Heart right ventricle (tissue), 16 donors: ENCODE measurements at regions not wholly inside any gene's neighbourhood (a gene's known extent, or its start where the extent isn't known, plus 50 kb on each side); places are given as distances from the start of the nearest gene placed in this dataset.
"Not testable (repeated sequence)": the region's sequence is repeated elsewhere in the genome, so short reads cannot be mapped to it uniquely, and the experiment has no call there.

Source experiments
- ATAC-seq, 8 donors: fragments of 200-7000 bp; cut with Tn5 transposase; one replicate each; pipeline ENCODE4 v1.9.1; 2020; ENCODE audit warnings: mild to moderate bottlenecking in 8 of 8, moderate library complexity in 8 of 8, moderate number of reproducible peaks in 1 of 8
- DNase-seq, 2 donors: peaks; one replicate each; pipeline ENCODE4 v3.0.0-alpha.2; 2020
- H3K27ac ChIP-seq, 10 donors: fragments of 200-600 bp; sonication (generic) in 2 of 10; one replicate each; pipeline versions ENCODE4 v1.5.0 to v1.8.0; 2020 to 2022; ENCODE audit warnings: mild to moderate bottlenecking in 3 of 10
- H3K27me3 ChIP-seq, 7 donors: fragments of 200-600 bp; one replicate each; pipeline ENCODE4 v1.8.0; 2021 to 2022; ENCODE audit warnings: mild to moderate bottlenecking in 2 of 7
- H3K36me3 ChIP-seq, 9 donors: fragments of 200-600 bp; sonication (generic) in 1 of 9; one replicate each; pipeline versions ENCODE4 v1.5.0 to v1.8.0; 2020 to 2022; ENCODE audit warnings: mild to moderate bottlenecking in 2 of 9
- H3K4me1 ChIP-seq, 9 donors: fragments of 200-600 bp; sonication (generic) in 1 of 9; one replicate each; pipeline versions ENCODE4 v1.5.0 to v1.8.0; 2020 to 2022; ENCODE audit warnings: mild to moderate bottlenecking in 4 of 9
- H3K4me3 ChIP-seq, 10 donors: fragments of 200-600 bp; sonication (generic) in 2 of 10; one replicate each; pipeline versions ENCODE4 v1.5.0 to v1.8.0; 2020 to 2022; ENCODE audit warnings: mild to moderate bottlenecking in 7 of 10, moderate library complexity in 2 of 10
- H3K9me3 ChIP-seq, 11 donors: fragments of 200-600 bp in 10 of 11; sonication (generic) in 2 of 11; one replicate each; pipeline versions ENCODE4 v1.5.0 to v1.8.0; 2013 to 2022; ENCODE audit warnings: mild to moderate bottlenecking in 2 of 11, control low read depth in 1 of 11, moderate library complexity in 1 of 11
- WGBS, 2 donors: extraction: QIAGEN DNeasy Blood & Tissue Kit; methylation state at CpG; one replicate each; pipeline ENCODE4 v1.1.7; 2013; ENCODE audit warnings: inconsistent platforms in 1 of 2; 5-methylcytosine and 5-hydroxymethylcytosine counted together
- intact Hi-C, 10 donors: fragments of 100-400 bp; cut with DNase I; formaldehyde crosslinking; loops; one replicate each; pipeline versions ENCODE4 v1.11.1 to v1.14.2; 2022
- donor health status: Arrhythmogenic right ventricular cardiomyopathy.
- donor health status: ischemic (EF 13 %, LVEDD 7.1; RV severe dilation, severe dysfunction).
- donor health status: healthy with polysubstance abuse.
- donor health status: DM: no; HTN: yes; CAD: no.
- donor health status: DM: no; HTN: no; CAD: no.
- donor health status: ischemic (EF 25% LVEDD 6.9; RV normal size, moderate dysfunction).
- donor health status: ischemic (EF 25% LVEDD 5.7; RV mildly dilated, moderate dysfunction).
- donor health status: healthy.
- donor health status: DM: yes; HTN: yes; CAD: no.
- donor health status: Ischemic cardiomyopathy.
- donor health status: ischemic (EF 35%, LVEDD 5.7; RV mildly dilated, moderate dysfunction).
- donor health status: nonischemic (EF 11% LVEDD 7.7; RV severe dilation, severe dysfunction).
- donor health status: DM: yes; HTN: yes; CAD: no.
- donor health status: PGD.
- donor health status: ischemic (EF 29% LVEDD 5.4; RV normal size, mild dysfunction).
- donor health status: nonischemic (EF 23%, LVEDD 6.1; RV moderate dilation, normal function).

DNA sequence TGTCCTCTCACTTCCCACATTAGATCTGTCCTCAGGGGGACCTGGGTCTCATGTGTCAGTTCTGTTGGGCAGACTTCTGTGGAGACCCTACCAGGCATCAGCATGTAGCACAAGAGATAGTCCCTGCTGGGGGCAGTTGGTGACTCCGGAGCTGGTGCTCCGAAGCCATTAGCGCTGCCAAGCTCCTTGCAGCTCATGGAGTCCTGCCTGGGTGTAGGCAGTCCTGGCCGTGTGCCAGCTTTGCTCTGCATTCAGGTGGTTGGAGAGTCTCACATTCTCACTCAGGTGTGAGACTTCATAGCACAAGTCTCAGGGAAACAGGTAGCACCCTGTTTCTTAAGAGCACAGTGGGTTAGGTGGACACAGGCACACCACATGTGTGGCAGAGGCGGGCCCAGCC, 202.3 kb downstream of the LIPI start:
- H3K9me3 ChIP-seq, H3K4me3 ChIP-seq, H3K27ac ChIP-seq, H3K36me3 ChIP-seq, H3K27me3 ChIP-seq, intact Hi-C loops, H3K4me1 ChIP-seq, ATAC-seq, DNase-seq: not testable (repeated sequence)
- WGBS, 2 donors = 82 to 85% methylated on average over 5 of the region's 5 CpGs

DNA sequence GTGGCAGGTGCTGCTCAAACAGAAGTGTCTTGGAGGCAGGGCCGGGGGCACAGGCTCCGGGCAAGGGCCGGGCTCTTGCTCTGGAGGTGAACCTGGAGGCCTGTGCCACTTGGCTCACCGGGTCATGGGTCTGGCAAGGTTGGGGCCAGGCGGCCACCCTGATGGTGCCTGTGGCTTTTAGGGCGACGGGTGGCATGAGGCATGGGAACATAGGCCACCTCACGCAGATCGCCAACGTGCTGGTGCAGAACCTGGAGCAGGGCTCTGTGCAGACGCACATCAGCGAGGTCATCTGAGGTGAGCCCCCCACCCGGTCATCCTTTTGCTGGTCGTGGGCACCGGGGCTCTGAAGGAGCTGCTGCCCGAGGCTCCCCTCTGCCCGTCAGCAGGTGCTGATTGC, 202.7 kb downstream of the LIPI start:
- H3K4me3 ChIP-seq, H3K27me3 ChIP-seq, H3K36me3 ChIP-seq, H3K4me1 ChIP-seq, ATAC-seq, H3K9me3 ChIP-seq, DNase-seq, intact Hi-C loops, H3K27ac ChIP-seq: not testable (repeated sequence)
- WGBS, 2 donors = 91 to 92% methylated on average over 16 to 17 of the region's 17 CpGs

- H3K4me1 ChIP-seq, H3K27me3 ChIP-seq, H3K27ac ChIP-seq, DNase-seq, H3K4me3 ChIP-seq, intact Hi-C loops, ATAC-seq, H3K36me3 ChIP-seq, H3K9me3 ChIP-seq: not testable (repeated sequence)
- WGBS, 2 donors = 83 to 92% methylated on average over 6 of the region's 7 CpGs
Observed at GRCh38 chr21:14006144-14006543, 204.6 kb downstream of the LIPI start.

DNA sequence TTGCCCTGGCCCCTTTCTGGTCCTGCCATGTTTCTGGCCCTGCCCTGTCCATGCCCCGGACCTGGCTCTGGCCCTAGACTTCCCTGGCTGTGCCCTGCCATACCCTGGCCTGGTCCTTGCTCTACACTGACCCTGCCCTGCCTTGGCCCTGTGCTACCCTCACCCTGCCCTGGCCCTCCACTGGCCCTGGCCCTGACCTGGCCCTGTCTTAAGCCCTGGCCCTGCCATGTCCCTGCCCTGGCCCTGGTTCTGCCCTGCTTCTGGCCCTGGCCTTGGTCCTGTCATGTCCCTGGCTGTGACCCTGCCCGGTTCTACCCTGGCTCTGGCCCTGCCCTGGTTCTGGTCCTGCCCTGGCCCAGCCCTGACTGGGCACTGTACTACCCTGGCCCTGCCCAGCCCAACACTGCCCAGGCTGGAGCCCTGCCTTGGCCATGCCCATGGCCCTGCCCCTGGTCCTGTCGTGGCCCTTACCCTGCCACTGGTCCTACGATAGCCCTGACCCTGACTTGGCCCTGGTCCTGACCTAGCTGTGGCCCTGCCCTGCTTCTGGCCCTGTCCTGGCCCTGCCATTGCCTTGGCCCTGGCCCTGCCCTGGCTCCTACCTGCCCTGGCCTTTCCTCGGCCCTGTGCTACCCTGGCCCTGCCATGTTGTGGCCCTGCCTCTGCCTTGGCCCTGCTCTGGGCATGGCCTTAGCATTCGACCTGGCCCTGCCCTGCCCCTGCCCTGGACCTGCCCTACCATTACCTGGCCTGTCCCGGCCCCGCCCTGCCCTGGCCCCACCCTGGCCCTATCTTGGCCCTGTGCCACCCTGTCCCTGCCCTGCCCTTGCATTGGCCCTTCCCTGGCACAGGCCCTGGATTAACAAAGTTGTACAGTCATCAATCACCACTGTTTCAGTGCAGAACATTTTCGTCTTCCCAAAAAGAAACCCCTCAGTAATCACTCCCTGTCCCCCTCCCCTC, 223.5 kb downstream of the LIPI start:
- H3K27ac ChIP-seq, H3K36me3 ChIP-seq, H3K4me3 ChIP-seq, DNase-seq, H3K4me1 ChIP-seq, H3K27me3 ChIP-seq, intact Hi-C loops, H3K9me3 ChIP-seq: not testable (repeated sequence)
- ATAC-seq = peak in 7 of 8 donors; percentile 17 to 61 (median 33)
- 73 to 78% methylated on average over 7 to 8 of the region's 9 CpGs for WGBS, 2 donors

DNA sequence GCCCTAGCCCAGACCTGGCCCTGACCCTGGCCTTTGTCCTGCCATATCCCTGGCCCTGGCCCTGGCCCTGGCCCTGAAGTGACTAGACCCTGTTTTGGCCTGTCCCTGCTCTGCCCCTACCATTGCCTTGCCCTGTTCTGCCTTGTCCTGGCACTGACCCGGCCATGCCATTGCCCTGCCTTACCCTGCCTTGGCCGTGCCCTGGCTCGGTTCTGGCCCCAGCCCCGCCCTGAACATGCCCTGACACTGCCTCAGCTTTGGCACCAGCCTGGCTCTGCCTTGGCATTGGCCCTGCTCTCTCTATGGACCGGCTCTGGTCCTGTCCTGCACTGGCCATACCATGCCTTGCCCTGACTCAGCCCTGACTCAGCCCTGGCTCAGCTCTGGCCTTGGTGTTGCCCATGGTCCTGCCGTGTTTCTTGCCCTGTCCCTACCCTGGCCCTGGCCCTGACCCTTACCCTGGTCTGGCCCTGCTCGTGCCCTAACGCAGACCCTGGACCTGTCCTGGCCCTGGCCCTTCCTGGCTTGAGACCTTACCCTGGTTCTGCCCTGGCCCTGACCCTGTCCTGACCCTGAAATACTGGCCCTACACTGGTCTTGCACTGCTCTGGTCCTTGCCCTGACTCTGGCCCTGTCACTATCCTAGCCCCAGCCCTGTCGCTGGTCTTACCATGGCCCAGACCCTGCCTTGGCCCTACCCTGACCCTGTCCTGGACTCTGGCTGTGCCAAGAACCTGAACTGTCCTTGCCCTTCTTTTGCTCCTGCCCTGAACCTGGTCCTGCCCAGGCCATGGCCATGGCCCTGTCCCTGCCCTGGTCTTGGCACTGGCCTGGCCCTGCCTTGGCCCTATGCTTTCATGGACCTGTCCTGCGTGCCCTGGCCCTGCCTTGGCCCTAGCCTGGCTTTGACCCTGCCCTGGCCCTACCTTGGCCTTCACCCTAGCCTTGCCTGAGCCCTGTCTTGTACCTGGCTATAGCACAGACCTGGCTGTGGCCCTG, 224.6 kb downstream of the LIPI start:
- H3K27ac ChIP-seq, H3K36me3 ChIP-seq, H3K9me3 ChIP-seq, DNase-seq, intact Hi-C loops, H3K4me3 ChIP-seq, H3K4me1 ChIP-seq, H3K27me3 ChIP-seq: not testable (repeated sequence)
- WGBS, 2 donors = 84 to 86% methylated on average over 10 of the region's 10 CpGs
- ATAC-seq = peak in 4 of 8 donors; percentile 14 to 48 (median 26)

- 63 to 73% methylated on average over 7 to 8 of the region's 9 CpGs for WGBS, 2 donors
- H3K4me3 ChIP-seq, H3K36me3 ChIP-seq, intact Hi-C loops, H3K9me3 ChIP-seq, H3K4me1 ChIP-seq, DNase-seq, H3K27ac ChIP-seq, H3K27me3 ChIP-seq: not testable (repeated sequence)
- peak in 4 of 8 donors; percentile 17 to 37 (median 28) for ATAC-seq
Observed at GRCh38 chr21:13985137-13985864, 225.5 kb downstream of the LIPI start.

- H3K27me3 ChIP-seq, H3K4me1 ChIP-seq, H3K9me3 ChIP-seq, ATAC-seq, H3K27ac ChIP-seq, H3K4me3 ChIP-seq, DNase-seq, intact Hi-C loops, H3K36me3 ChIP-seq: not testable (repeated sequence)
- 84 to 94% methylated on average over 2 to 5 of the region's 5 CpGs for WGBS, 2 donors
Observed at GRCh38 chr21:13984728-13985127, 226.0 kb downstream of the LIPI start.

DNA sequence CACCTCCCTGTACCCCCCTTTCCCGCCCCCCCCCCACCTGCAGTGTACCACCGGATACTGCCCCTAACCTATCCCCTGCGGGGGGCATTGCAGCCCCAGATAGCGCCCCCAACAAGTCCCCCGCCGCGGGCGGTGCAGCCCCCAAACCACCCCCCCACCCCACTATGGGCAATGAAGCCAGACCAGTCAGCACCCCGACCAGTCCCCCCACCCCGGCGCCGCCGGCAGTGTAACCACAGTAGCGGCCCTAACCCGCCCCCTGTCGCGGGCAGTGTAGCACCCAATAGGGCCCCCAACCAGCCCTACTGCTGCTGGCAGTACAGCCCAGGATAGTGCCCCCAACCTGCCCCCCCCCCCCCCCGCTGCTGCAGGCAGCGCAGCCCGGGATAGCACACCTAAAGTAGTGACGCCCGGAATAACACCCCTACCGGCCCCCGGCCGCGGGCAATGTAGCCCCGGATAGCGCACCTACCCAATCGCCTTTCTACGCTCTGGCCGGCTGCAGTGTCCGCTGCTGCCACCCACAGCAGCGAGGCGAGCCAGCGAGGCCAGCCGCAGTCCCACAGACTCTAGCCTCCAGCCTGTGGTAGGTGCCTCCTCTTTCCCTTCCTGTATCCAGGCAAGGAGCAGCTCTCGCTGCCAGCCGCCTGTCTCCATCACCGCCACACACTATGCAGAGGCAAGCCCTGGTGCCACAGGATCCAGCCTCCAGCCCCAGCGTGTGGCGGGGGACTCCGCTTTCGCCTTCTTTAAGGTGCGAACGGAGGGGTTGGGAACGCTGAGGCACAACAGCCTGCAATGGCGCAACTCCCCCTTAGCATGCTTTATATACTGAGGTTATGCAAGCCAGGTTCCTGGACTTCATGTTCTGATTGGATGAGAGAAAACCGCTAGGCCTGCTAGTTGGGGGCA, 229.3 kb downstream of the LIPI start:
- DNase-seq, H3K27me3 ChIP-seq, H3K36me3 ChIP-seq, intact Hi-C loops, H3K4me3 ChIP-seq, H3K27ac ChIP-seq, H3K9me3 ChIP-seq, H3K4me1 ChIP-seq, ATAC-seq: not testable (repeated sequence)
- WGBS, 2 donors = 71 to 94% methylated on average over 31 to 47 of the region's 48 CpGs
